NB4 (cell line): ENCODE measurements at regions not wholly inside any gene's neighbourhood (a gene's known extent, or its start where the extent isn't known, plus 50 kb on each side); places are given as distances from the start of the nearest gene placed in this dataset.

ENCODE experiments used
- DNase-seq: peaks from one replicate; pipeline ENCODE4 v3.0.0; 2010; ENCODE audit warnings: low read depth
- H3K4me3 ChIP-seq: one replicate; pipeline ENCODE4 v1.5.1; 2011; ENCODE audit warnings: mild to moderate bottlenecking, low read depth, low read length, moderate library complexity
- MAX ChIP-seq: IDR thresholded peaks from 2 replicates; pipeline ENCODE4 v1.6.1; 2011; ENCODE audit warnings: low read depth, low read length
- MYC ChIP-seq: IDR thresholded peaks from 2 replicates; pipeline ENCODE4 v1.6.1; 2011; ENCODE audit warnings: low read depth, low read length
- POLR2A ChIP-seq: IDR thresholded peaks from 2 replicates; pipeline ENCODE4 v1.6.1; 2011; ENCODE audit warnings: mild to moderate bottlenecking; ENCODE audit not compliant: insufficient read length; ENCODE audit errors: extremely low read depth
- TF ChIP-seq, protein P1 (sequence below): IDR thresholded peaks from one replicate; pipeline ENCODE4 v1.5.1; 2012; ENCODE audit warnings: low read depth, low read length

DNA sequence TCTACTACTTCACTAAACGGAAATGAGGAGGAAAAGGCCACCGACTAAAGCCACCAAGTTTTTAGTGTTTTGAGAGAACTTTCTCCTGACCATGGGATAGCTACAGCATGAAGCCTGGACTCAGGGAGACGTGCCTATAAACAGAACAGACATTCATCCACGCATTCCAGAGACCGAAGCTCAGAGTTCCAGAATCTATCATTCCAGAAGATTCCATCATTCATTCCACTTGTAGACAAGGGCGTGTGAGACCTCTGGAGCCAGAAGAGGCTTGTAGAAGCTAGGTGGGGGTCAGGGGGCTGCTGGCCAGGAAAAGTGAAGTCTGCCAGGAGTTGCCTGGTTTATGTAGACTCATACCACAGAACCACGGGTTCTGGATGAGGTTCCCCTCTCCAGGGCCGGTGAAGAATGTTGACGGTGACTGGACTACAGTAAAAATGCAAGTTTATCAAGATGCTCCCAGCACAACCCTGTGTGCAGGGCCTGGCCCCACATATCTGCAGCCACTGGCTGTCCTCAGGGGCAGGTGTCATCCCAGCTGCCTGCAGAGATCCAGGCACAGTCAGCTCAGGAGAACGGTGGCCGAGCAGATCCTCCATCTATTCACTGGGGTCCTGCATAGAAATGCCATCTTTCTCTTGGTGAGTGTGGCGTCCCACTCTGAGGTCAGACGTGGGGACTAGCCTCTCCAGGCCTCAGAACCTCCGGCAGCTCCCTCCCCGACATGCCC lies 215.7 kb downstream of the USP6NL start:
- no peak overlapping the region for H3K4me3 ChIP-seq
- no peak for DNase-seq
- TF ChIP-seq MAX (no peak), MYC (no peak), POLR2A (no peak)
- TF ChIP-seq, protein P1, sequence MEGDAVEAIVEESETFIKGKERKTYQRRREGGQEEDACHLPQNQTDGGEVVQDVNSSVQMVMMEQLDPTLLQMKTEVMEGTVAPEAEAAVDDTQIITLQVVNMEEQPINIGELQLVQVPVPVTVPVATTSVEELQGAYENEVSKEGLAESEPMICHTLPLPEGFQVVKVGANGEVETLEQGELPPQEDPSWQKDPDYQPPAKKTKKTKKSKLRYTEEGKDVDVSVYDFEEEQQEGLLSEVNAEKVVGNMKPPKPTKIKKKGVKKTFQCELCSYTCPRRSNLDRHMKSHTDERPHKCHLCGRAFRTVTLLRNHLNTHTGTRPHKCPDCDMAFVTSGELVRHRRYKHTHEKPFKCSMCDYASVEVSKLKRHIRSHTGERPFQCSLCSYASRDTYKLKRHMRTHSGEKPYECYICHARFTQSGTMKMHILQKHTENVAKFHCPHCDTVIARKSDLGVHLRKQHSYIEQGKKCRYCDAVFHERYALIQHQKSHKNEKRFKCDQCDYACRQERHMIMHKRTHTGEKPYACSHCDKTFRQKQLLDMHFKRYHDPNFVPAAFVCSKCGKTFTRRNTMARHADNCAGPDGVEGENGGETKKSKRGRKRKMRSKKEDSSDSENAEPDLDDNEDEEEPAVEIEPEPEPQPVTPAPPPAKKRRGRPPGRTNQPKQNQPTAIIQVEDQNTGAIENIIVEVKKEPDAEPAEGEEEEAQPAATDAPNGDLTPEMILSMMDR, result no peak

DNA sequence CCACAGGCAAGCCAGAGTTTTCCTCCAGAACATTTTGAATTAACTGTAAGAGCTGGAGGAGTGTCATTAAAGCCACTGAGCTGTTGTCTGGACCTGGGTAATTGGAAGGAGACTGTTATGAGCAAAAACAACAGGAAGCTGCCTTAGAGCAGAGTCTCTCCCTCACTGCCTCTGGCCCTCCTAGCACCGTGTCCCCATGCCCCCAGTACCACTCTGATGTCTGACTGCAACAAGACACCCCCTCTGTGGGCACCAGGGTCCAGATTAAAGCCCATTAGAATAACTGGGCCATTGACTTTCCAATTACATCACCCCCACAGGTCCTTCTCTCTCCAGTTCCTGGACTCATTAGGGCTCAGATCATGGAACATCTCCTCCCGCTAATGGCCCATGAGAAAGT lies 216.3 kb downstream of the USP6NL start:
- TF ChIP-seq MYC, result no peak
- TF ChIP-seq POLR2A, result no peak
- TF ChIP-seq MAX, result no peak
- TF ChIP-seq, protein P1, result no peak
- no peak for DNase-seq

GRCh38 chr10:11393858-11394257 lies 217.6 kb downstream of the USP6NL start:
- H3K4me3 ChIP-seq, result no peak overlapping the region
- TF ChIP-seq, protein P1, result no peak
- TF ChIP-seq POLR2A, result no peak
- TF ChIP-seq MAX, result no peak
- no peak for TF ChIP-seq MYC
- DNase-seq, result no peak

More for the DNA sequence above, 216.3 kb downstream of the USP6NL start:
- no peak overlapping the region for H3K4me3 ChIP-seq

DNA sequence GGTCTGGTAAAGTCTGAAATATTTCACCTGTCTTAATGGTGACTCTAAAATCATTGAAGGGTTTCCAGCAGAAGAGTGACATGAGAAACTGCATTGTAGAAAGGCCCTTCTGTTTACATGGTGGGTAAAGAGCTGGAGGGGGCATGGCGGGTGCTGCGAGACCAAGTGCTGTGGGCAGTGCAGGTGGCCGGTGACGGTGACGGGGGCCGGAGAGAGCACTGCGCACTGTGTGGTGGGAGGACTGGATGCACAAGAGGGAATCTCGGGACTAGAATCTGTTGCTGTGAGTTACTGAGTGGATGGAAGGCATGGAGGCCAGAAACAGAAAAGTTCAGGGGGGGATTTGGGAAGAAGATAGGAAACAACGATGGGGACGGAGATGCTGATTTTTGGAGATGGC lies 218.7 kb downstream of the USP6NL start:
- no peak for DNase-seq
- no peak overlapping the region for H3K4me3 ChIP-seq
- TF ChIP-seq POLR2A (no peak), MYC (no peak), MAX (no peak)
- TF ChIP-seq, protein P1, result no peak

GRCh38 chr10:11388996-11389395 lies 222.5 kb downstream of the USP6NL start:
- no peak for TF ChIP-seq POLR2A
- no peak for TF ChIP-seq MAX
- TF ChIP-seq, protein P1, result no peak
- TF ChIP-seq MYC, result no peak
- DNase-seq, result no peak
- H3K4me3 ChIP-seq, result no peak overlapping the region
